Suppressor macrophage treated with lipopolysaccharide for 1 hour (primary cell): ENCODE measurements at regions not wholly inside any gene's neighbourhood (a gene's known extent, or its start where the extent isn't known, plus 50 kb on each side); places are given as distances from the start of the nearest gene placed in this dataset.
"Not testable (repeated sequence)": the region's sequence is repeated elsewhere in the genome, so short reads cannot be mapped to it uniquely, and the experiment has no call there.

Experiments
- DNase-seq, 3 donors: peaks; one replicate each; pipeline ENCODE4 v3.0.0-alpha.2; 2020 to 2022

GRCh38 chr6:30832864-30833263 lies 51.5 kb upstream of the DDR1 start:
- no peak for DNase-seq

DNA sequence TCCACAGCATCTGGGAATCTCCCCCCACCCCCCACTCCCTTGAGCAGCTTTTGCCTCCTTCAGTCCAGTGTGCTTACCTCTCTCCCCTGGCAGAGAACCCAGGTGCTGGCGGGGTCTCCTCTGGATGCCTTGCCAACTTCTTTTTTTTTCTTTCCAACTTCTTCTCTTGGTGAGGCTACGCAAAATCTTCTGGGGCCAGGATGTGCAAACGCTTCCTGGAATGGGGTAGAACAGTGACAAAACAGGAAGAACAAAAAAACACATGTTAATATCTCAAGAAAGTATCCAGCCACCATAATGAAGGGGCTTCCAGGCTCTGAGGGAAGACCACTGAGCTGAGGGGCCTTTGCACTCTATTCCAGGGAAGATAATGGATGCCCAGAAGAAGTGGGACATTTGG lies 53.9 kb upstream of the DDR1 start:
- DNase-seq = peak; percentile 46 to 49 (median 48)

GRCh38 chr6:30829639-30830255 lies 54.6 kb upstream of the DDR1 start:
- DNase-seq = no peak

DNA sequence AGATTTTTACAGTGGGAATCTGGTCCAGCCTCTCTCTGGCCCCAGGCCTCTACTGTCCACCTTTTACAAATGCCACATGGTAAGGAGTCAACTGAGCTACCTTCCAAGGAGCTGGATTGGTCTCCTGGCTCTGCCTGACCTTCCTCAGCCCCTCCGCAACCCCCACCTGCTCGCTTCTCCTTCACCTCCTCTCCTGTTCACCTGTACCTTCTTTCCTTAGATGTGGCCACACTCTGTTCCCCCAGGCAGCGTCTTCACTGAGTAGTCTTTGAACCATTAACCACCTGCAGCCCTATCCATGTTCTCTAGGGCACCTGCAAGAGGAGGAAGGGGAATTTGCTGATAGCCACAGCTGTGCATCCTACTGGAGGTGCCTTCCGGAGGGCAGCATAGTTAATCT lies 55.3 kb upstream of the DDR1 start:
- no peak for DNase-seq

DNA sequence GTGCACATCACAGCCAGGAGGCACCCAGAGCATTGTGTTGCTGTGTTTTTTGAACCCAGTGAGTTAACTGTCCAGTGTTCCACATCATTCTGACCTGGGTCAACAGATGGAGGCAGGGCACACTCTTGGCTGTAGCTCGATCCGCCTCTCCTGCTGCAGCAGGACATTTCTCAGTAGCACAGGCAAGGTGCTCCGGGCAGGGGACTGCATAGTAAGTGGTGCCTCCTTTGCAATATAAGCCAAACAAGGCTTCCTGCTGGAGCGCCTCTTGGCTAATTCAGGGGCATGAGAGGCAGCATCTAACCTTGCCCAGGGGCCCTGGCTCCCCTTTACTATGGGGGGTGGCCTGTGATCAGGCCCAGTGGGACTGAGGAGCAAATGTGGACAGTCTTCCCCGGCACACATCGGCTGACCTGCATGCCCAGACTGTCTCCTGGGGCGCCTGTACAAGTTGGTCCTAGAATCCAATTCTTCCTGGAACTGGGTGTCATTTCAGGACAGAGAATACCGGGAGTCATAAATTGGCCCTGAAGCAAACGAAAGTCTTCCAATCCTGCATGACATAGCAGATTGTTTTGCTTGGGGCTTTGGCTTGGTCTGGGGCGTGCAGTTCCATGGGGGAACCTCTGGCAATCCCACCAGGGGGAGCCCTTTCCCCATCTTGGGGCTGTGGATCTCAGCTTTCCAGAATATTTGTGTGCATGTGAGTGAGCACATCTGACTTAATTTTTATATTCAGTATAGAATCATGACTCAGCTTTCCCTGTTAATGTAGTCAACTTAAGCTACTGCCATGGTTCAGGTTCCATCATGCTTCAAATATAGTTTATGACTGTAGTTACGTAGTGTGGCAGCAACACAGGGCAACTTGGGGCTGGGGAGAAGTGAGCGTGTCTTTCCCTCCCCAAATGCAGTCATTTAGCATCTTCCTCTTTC lies 56.0 kb upstream of the DDR1 start:
- DNase-seq = peak; percentile 86 to 91 (median 87)

GRCh38 chr6:30826961-30827342 lies 57.4 kb upstream of the DDR1 start:
- DNase-seq = peak in 1 of 3 donors; percentile 37

- no peak for DNase-seq
These were observed 59.6 kb upstream of the DDR1 start for GRCh38 chr6:30824698-30825097.

GRCh38 chr6:30823534-30823865 lies 60.8 kb upstream of the DDR1 start:
- DNase-seq = peak; percentile 21 to 64 (median 46)

GRCh38 chr6:30821862-30822784 lies 62.2 kb upstream of the DDR1 start:
- DNase-seq = peak; percentile 72 to 75 (median 73)

- DNase-seq = peak in 1 of 3 donors; percentile 42
These were observed 64.1 kb upstream of the DDR1 start for GRCh38 chr6:30820193-30820592.

DNA sequence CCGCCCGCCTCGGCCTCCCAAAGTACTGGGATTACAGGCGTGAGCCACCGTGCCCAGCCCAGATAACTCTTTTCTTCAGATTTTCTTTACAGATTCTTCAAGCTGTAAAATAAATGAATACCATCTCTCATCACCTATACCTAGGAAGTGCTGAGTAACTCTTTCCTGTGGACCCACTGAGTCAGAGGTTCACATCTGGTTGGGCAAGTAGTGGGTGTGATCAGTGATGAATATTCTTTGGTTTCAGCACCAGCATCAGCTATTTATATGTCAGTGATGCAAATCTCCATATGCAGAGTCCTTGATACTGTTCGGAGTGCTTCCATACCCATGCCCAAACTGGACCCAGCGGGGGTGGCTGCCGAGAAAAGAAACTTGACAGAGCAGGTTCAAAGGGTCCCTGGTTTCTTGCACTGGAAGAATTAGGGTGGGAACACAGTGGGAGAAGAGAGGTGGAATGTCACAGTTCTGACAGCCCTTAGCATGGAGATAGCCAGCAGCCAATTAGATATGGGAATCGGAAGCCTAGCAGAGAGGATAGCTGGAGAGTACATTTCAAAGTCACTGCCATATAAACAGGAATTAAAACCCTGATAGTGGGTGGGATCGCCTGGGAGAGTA lies 64.9 kb upstream of the DDR1 start:
- DNase-seq = peak; percentile 52 to 77 (median 62)

DNA sequence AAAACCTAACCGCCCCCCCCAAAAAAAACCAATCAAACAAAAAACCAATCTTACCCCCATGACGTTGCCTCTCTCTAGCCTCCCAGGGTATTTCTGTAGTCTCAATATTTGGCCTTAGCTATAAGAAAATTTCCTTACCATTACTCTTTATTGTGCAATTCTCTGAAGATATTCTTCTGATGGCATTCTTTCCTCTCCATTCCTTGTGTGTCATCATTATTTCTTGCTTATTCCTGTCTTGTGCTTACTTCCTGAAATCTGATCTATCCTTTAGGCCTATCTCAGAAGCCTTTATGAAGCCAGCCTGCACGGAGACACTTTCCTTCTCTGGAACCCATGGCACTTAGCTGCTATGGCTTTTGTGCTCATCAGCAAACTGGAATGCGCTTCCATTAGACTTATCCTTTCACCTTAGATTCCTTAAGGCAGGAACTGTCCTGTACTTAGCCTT lies 65.9 kb upstream of the DDR1 start:
- DNase-seq = peak; percentile 89 to 94 (median 90)

DNA sequence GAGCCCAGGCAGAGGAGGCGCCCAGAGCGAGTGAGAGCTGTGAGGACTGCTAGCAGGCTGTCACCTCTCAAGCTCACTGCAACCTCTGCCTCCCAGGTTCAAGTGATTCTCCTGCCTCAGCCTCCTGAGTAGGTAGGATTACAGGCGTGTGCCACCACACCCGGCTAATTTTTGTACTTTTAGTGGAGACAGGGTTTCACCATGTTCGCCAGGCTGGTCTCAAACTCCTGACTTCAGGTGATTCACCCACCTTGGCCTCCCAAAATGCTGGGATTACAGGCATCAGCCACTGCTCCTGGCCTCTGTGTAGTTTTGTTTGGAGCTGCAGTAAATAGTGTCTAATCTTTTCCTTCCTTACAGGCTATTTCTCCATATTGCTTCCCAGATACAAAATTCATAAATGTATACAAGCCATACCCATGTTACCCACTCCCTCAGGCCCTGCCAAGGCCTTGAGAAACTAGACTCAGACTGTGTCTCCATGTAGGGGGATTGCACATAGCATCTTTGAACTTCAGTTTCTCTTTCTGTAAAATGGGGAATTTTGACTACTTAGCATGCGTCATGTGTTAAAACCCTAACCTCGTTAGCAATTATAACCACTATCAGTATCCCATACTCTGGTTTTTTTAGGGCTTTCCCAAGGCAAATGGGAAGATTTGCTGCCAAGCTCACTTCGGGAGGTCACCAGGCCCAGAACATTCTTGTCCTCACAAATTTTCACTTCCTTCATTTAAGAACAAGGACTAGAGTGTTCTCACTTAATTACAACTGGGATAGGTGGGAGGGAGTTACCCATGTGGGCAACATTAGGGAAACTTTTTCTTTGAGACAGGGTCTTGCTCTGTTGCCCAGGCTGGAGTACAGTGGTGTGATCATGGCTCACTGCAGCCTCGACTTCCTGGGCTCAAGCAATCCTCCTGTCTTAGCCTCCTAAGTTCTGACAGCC lies 67.3 kb upstream of the DDR1 start:
- peak; percentile 91 to 99 (median 98) for DNase-seq

DNA sequence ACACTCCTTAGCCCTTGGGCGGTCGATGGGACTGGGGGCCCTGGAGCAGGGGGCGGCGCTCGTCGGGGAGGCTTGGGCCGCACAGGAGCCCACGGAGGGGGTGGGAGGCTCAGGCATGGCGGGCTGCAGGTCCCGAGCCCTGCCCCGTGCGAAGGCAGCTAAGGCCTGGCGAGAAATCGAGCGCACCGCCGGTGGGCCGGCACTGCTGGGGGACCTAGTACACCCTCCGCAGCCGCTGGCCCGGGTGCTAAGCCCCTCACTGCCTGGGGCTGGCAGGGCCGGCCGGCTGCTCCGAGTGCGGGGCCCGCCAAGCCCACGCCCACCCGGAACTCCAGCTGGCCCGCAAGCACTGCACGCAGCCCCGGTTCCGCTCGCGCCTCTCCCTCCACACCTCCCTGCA lies 68.0 kb upstream of the DDR1 start:
- DNase-seq = not testable (repeated sequence)

- DNase-seq = peak in 1 of 3 donors; percentile 76
These were observed 69.1 kb upstream of the DDR1 start for GRCh38 chr6:30815041-30815742.

GRCh38 chr6:30814146-30815040 lies 69.9 kb upstream of the DDR1 start:
- peak; percentile 88 to 92 (median 91) for DNase-seq

GRCh38 chr6:30813631-30814145 lies 69.3 kb upstream of the IER3 start:
- DNase-seq = peak; percentile 47 to 56 (median 55)

DNA sequence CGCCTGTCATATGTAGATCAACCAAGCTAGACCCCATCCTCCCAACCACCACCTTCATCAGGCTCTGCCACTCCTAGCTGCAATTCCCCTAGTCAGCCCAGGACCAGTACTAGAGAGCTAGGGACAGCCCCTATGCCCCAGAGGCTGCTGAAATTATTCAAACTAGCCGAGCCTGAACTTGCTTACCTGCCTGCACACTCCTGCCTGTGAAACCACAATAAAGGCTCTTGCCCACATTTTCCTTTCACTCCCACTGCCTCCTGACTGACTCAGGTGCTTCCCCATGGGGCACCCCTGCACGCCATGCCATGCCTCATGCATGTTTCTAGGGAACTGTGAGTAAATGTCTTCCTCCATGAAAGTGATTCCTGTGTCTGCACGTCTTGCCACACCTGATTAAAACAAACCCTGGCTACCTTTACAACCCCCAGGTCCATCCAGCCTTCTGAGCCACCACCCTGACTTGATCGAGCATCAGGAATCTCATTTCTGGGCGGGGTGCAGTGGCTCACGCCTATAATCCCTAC lies 66.5 kb upstream of the IER3 start:
- DNase-seq = no peak

DNA sequence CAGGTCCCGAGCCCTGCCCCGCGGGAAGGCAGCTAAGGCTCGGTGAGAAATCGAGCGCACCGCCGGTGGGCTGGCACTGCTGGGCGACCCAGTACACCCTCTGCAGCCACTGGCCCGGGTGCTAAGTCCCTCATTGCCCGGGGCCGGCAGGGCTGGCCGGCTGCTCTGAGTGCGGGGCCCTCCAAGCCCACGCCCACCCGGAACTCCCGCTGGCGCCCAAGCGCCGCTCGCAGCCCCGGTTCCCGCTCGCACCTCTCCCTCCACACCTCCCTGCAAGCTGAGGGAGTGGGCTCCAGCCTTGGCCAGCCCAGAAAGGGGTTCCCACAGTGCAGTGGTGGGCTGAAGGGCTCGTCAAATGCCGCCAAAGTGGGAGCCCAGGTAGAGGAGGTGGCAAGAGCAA lies 63.2 kb upstream of the IER3 start:
- DNase-seq = not testable (repeated sequence)
